ENCODE measurements at regions not wholly inside any gene's neighbourhood (a gene's known extent, or its start where the extent isn't known, plus 50 kb on each side); places are given as distances from the start of the nearest gene placed in this dataset.

- TF ChIP-seq CTCF (IDR thresholded peaks at IDR 0.05) (no peak), EP300 (IDR thresholded peaks at IDR 0.05) (no peak)
Measured at GRCh38 chr7:127484954-127485353, 92.4 kb upstream of the ZNF800 start.

All from sigmoid colon (tissue), 4 donors.